GM19395 (cell line): ENCODE measurements at regions not wholly inside any gene's neighbourhood (a gene's known extent, or its start where the extent isn't known, plus 50 kb on each side); places are given as distances from the start of the nearest gene placed in this dataset.
"Not testable (repeated sequence)": the region's sequence is repeated elsewhere in the genome, so short reads cannot be mapped to it uniquely, and the experiment has no call there.

Source experiments
- ATAC-seq: cut with Tn5 transposase; IDR thresholded peaks from one replicate; pipeline ENCODE4 v1.9.1; 2021; ENCODE audit warnings: mild to moderate bottlenecking, moderate library complexity; ENCODE audit not compliant: unreplicated experiment

DNA sequence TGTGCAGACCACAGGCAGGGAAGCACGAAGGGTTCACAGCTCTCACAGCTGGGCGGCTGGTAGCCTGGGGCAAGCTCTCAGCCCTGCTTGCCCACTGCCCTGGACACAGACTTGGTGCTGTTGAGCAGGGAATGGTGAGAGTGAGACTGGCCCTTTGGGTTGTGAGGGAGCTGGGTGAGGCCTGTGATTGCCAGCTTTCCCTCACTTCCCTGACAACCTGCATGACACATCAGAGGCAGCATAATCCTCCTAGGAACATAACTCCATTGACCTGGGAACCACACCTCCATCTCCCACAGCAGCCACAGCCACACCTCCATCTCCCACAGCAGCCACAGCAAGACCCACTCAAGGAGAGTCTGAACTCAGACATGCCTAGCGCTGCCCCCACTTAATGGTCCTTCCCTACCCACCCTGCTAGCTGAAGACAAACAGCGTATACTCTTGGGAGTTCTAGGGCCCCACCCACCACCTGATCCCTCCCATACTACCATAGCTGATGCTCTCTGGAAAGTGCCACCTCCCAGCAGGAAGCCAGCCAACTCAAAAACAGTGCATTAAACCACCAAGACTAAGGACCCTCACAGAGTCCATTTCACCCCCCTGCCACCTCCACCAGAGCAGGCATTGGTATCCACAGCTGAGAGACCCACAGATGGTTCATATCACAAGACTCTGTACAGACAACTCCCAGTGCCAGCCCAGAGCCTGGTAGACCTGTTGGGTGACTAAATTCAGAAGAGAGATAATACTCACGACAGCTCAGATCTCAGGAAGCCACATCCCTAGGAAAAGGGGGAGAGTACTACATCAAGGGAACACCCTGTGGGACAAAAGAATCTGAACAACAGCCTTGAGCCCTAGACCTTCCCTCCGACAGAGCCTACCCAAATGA lies 60.2 kb upstream of the PRSS3 start:
- ATAC-seq: not testable (repeated sequence)

DNA sequence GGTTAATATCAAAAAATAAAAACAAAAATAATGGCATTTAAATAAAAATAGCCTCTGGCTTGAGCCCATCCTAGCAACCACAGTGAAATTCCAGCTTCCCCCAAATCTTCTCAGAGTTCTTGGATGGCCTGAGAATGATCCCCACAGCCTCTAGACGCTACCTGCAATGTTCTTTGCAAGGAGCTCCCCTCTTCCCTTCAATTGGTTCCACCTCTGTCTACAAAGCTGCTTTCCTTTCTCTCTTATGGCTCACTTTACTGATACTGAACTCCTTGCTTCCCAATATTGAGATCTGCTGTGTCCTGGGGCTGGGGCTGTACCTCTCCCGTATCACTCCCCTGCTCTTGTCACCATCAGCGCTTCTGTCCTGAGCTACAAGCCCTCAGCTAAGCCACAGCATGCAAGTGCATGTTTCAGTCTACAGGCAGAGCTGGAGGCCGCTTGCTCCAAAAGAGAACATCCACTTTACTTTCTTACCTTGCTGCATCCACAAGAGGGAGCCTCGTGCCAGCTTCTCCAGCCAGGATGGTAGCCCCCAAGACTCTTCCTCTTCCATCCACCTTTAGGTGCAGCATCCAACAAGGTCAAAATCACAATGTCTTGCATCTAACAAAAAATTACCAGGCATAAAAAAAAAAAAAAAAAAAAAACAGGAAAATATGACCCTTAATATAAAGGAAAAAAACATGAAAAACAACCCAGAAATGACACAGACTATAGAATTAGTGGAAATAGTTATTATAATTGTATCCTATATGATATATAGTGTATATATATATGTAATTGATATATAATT lies 57.4 kb upstream of the PRSS3 start:
- ATAC-seq: no peak

DNA sequence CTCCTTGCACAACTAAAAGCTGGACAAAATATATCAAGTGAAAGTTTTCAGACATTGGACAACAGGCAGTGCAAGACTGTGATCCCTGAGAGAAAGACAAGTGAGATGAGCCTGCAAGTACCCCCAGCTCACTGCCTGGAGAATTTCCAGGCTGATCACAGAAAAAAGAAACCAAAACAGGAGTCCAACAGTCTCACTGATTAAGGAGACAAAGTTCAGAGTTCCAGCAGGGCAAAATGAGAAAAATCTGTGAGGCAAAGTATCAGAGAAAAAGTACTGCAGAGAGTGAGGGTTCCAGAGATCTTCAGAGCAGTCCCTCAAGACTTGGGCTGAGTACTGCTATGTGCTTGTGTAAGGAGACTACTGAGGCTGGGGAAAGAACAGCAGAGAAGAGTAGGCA lies 56.0 kb upstream of the PRSS3 start:
- no peak for ATAC-seq

DNA sequence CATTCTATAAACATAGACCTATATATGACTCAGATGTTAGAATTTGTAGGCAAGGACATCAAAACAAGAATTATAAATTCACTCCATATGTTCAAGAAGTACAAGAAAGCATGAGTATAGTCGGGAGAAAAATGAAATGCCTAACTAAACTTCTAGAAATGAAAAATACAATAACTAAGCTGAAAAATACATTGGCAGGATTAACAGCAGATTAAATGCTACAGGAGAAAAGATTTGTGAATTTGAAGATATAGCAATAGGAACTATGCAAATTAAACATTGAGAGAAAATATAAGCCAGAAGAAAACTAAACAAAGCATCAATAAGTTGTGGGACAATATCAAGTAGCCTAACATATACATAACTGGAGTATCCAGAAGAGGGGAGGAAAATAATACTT lies 55.3 kb upstream of the PRSS3 start:
- no peak for ATAC-seq

GRCh38 chr9:33740958-33741357 lies 54.4 kb upstream of the PRSS3 start:
- ATAC-seq: not testable (repeated sequence)

GRCh38 chr9:33742051-33742450 lies 53.3 kb upstream of the PRSS3 start:
- no peak for ATAC-seq

- no peak for ATAC-seq
Measured at GRCh38 chr9:33742519-33742918, 52.8 kb upstream of the PRSS3 start.
